B cell (primary cell): ENCODE measurements at regions not wholly inside any gene's neighbourhood (a gene's known extent, or its start where the extent isn't known, plus 50 kb on each side); places are given as distances from the start of the nearest gene placed in this dataset.

ENCODE experiments used
- ATAC-seq: fragments of 200-7000 bp; cut with Tn5 transposase; one replicate; pipeline ENCODE4 v1.10.0; 2021; ENCODE audit warnings: low read depth, mild to moderate bottlenecking, moderate number of reproducible peaks, moderate library complexity
- CTCF ChIA-PET: fragments of 350-600 bp; sonication (Branson Sonifier 250); formaldehyde crosslinking; loops from one replicate; lab custom pipeline; 2021; ENCODE audit warnings: antibody characterized with exemption, inconsistent platforms; lab: Charles Lee
- POLR2A ChIA-PET: fragments of 350-600 bp; sonication (Branson Sonifier 250); formaldehyde crosslinking; loops from one replicate; lab custom pipeline; 2021; ENCODE audit warnings: antibody characterized with exemption; lab: Charles Lee
- DNase-seq: peaks from one replicate; pipeline ENCODE4 v3.0.0; 2013
- H2AFZ ChIP-seq: 2 replicates; pipeline ENCODE4 v1.6.1; 2012; ENCODE audit warnings: mild to moderate bottlenecking, low read depth, low read length; ENCODE audit not compliant: insufficient read depth, poor library complexity, severe bottlenecking
- H3K27ac ChIP-seq, 2 donors: 1 replicate in 1 of 2; 2 replicates in 1 of 2; pipeline ENCODE4 v1.5.1; 2012 to 2013; ENCODE audit warnings: low read length in 2 of 2, mild to moderate bottlenecking in 2 of 2, moderate library complexity in 1 of 2
- H3K27me3 ChIP-seq, 4 experiments: fragments of 200-600 bp in 1 of 4; sonication (generic) in 1 of 4; replicated peaks in 1 of 4; 1 replicate in 2 of 4; 2 replicates in 2 of 4; pipeline versions ENCODE4 v1.6.1 to v1.7.0; 2013 to 2016; ENCODE audit warnings: low read length in 3 of 4, mild to moderate bottlenecking in 2 of 4, mixed read lengths in 1 of 4, moderate library complexity in 1 of 4; ENCODE audit not compliant: insufficient read depth in 4 of 4, control insufficient read depth in 3 of 4; ENCODE audit errors: control extremely low read depth in 1 of 4
- H3K36me3 ChIP-seq, 2 experiments: replicated peaks in 1 of 2; 1 replicate in 1 of 2; 2 replicates in 1 of 2; pipeline versions ENCODE4 v1.6.1 to v1.7.1; 2013; ENCODE audit warnings: low read length in 1 of 2; ENCODE audit not compliant: insufficient read depth in 2 of 2, control insufficient read depth in 1 of 2; ENCODE audit errors: control extremely low read depth in 1 of 2, extremely low read depth in 1 of 2
- H3K4me1 ChIP-seq, 2 donors: fragments of 200-600 bp in 1 of 2; sonication (generic) in 1 of 2; 1 replicate in 1 of 2; 2 replicates in 1 of 2; pipeline versions ENCODE4 v1.5.1 to v1.6.1; 2013 to 2017; ENCODE audit warnings: low read length in 2 of 2; ENCODE audit not compliant: control insufficient read depth in 2 of 2, insufficient read depth in 2 of 2
- H3K4me2 ChIP-seq: replicated peaks from 2 replicates; pipeline ENCODE3; 2012; ENCODE audit warnings: mild to moderate bottlenecking, low read depth, low read length; ENCODE audit not compliant: poor library complexity, severe bottlenecking
- H3K4me3 ChIP-seq, 5 experiments: fragments of 200-600 bp in 1 of 5; sonication (generic) in 1 of 5; 1 replicate in 3 of 5; 2 replicates in 2 of 5; pipeline versions ENCODE4 v1.5.1 to v1.7.0; 2011 to 2016; ENCODE audit warnings: low read length in 4 of 5, mild to moderate bottlenecking in 4 of 5, low read depth in 2 of 5, control low read depth in 1 of 5, moderate library complexity in 1 of 5; ENCODE audit not compliant: insufficient read depth in 1 of 5; ENCODE audit errors: control extremely low read depth in 1 of 5, extremely low read depth in 1 of 5
- H3K79me2 ChIP-seq: fragments of 200-600 bp; sonication (generic); one replicate; pipeline ENCODE4 v1.6.0; 2016; ENCODE audit warnings: low read length; ENCODE audit not compliant: control insufficient read depth, insufficient read depth
- H3K9ac ChIP-seq: fragments of 200-600 bp; sonication (generic); 2 replicates; pipeline ENCODE4 v1.6.1; 2017; ENCODE audit warnings: mild to moderate bottlenecking, low read length, moderate library complexity
- H3K9me3 ChIP-seq, 3 donors: one replicate each; pipeline versions ENCODE4 v1.6.1 to v1.7.1; 2013; ENCODE audit warnings: low read length in 2 of 3; ENCODE audit not compliant: control insufficient read depth in 2 of 3, insufficient read depth in 1 of 3; ENCODE audit errors: control extremely low read depth in 1 of 3
- H4K20me1 ChIP-seq: 2 replicates; pipeline ENCODE4 v1.6.0; 2012; ENCODE audit warnings: mild to moderate bottlenecking, low read length; ENCODE audit not compliant: insufficient read depth, control insufficient read depth, poor library complexity, severe bottlenecking
- H3K27ac Mint-ChIP-seq: one replicate; pipeline ENCODE4 v1.8.0; 2021; ENCODE audit warnings: mixed read lengths
- H3K27me3 Mint-ChIP-seq: one replicate; pipeline ENCODE4 v1.8.0; 2021; ENCODE audit warnings: mixed read lengths
- H3K4me1 Mint-ChIP-seq: one replicate; pipeline ENCODE4 v1.8.0; 2021; ENCODE audit warnings: mixed read lengths
- H3K4me3 Mint-ChIP-seq: one replicate; pipeline ENCODE4 v1.8.0; 2021; ENCODE audit warnings: mixed read lengths
- H3K9me3 Mint-ChIP-seq: one replicate; pipeline ENCODE4 v1.8.0; 2022; ENCODE audit warnings: mixed read lengths; ENCODE audit not compliant: insufficient read depth
- EZH2 ChIP-seq: IDR thresholded peaks from 2 replicates; pipeline ENCODE4 v1.6.1; 2012; ENCODE audit warnings: borderline replicate concordance, low read depth, mild to moderate bottlenecking, moderate library complexity, low read length; ENCODE audit not compliant: insufficient read depth, poor library complexity, severe bottlenecking
- WGBS: methylation state at CpG from one replicate; pipeline ENCODE4 v1.1.5; 2013; ENCODE audit warnings: missing lambda C conversion rate; ENCODE audit not compliant: insufficient coverage; 5-methylcytosine and 5-hydroxymethylcytosine counted together
- intact Hi-C: fragments of 100-400 bp; cut with micrococcal nuclease; formaldehyde crosslinking; loops from one replicate; pipeline ENCODE4 v1.10.0; 2022
- TF ChIP-seq, protein P1 (sequence below): fragments of 200-600 bp; IDR thresholded peaks from one replicate; pipeline ENCODE4 v1.8.0; 2022; ENCODE audit warnings: antibody characterized with exemption, mild to moderate bottlenecking

DNA sequence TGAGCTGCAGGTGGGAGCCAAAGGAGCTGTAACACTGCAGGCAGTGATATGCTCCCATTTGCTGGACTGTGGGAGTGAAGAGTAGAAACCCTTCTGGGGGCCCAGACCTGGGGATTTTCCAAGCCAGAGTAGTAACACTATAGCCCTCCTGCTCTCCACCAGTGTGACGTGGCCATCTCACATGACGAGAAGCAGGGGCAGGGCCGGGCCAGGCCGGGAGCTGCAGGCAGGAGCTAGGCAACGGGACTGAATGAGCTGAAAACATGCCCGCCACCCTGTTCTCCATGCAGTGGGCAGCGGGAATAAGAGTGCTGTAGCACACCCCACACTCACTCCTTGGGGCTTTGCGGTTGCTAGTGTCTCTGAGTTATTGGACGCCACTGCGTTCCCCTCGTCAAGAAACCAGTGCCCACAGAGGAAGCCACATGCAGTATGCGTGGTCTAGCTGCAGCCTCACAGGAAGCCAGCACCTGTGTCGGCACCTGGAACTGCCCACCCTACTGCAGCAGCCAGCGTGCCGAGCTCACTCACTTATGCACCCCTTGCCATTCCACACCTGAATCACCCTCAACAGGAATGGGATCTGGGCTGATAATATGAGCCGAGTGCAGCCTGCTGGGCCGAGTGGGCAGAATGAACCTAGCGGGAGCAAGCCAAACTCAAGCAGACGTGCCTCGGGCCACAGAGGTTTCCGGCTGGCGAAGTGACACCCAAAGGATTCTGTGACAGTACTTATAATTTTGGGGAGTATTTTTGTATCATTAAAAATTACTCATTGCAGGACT, 1389.6 kb downstream of the KCNT2 start:
- no peaks in the 10 kb centered on the region for H3K36me3 ChIP-seq
- TF ChIP-seq, protein P1, sequence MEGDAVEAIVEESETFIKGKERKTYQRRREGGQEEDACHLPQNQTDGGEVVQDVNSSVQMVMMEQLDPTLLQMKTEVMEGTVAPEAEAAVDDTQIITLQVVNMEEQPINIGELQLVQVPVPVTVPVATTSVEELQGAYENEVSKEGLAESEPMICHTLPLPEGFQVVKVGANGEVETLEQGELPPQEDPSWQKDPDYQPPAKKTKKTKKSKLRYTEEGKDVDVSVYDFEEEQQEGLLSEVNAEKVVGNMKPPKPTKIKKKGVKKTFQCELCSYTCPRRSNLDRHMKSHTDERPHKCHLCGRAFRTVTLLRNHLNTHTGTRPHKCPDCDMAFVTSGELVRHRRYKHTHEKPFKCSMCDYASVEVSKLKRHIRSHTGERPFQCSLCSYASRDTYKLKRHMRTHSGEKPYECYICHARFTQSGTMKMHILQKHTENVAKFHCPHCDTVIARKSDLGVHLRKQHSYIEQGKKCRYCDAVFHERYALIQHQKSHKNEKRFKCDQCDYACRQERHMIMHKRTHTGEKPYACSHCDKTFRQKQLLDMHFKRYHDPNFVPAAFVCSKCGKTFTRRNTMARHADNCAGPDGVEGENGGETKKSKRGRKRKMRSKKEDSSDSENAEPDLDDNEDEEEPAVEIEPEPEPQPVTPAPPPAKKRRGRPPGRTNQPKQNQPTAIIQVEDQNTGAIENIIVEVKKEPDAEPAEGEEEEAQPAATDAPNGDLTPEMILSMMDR, result no peak
- TF ChIP-seq EZH2, result no peak
- peaks cover 0 to 11% (median 2%) of the 10 kb centered on the region in 3 donors for H3K9me3 ChIP-seq
- no peak overlapping the region for H3K27ac ChIP-seq
- ATAC-seq, result no peak
- H4K20me1 ChIP-seq, result no peaks in the 10 kb centered on the region
- no peaks in the 10 kb centered on the region for H3K4me1 ChIP-seq
- no peak for DNase-seq
- no peaks in the 10 kb centered on the region for H3K79me2 ChIP-seq
- no peak overlapping the region for H3K9ac ChIP-seq
- H3K27me3 ChIP-seq, result no peaks in the 10 kb centered on the region
- ChIA-PET POLR2A (no interaction called here), CTCF (no interaction called here)
- H3K4me2 ChIP-seq, result no peak overlapping the region
- intact Hi-C loops, result no loop called here
- H3K9me3 Mint-ChIP-seq, result no peaks in the 10 kb centered on the region
- no peak overlapping the region for H3K27ac Mint-ChIP-seq
- 85% methylated on average over 18 of the region's 22 CpGs for WGBS
- no peak overlapping the region for H3K4me3 Mint-ChIP-seq
- no peaks in the 10 kb centered on the region for H3K4me1 Mint-ChIP-seq
- no peaks in the 10 kb centered on the region for H3K27me3 Mint-ChIP-seq
- no peak overlapping the region for H2AFZ ChIP-seq
- H3K4me3 ChIP-seq, result no peak overlapping the region

DNA sequence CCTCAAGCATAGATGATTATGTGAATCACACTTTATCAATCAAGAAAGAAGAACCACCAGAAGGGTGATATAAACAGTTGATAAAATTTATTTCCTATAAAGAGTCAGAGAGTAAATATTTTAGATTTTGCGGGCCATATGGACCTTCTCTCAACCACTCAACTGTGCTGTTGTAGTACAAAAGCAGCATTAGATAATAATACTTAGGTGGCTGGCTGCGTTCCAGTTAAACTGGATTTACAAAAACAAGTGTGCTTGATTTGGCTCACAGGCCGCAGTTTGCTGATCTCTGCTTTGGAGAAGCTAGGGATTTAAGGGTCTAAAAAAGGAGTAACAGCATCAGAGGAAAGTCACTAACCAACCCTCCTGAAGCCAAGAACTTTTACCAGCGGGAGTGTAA, 1406.0 kb downstream of the KCNT2 start:
- no peak for ATAC-seq
- no peaks in the 10 kb centered on the region for H3K4me1 ChIP-seq
- no peak overlapping the region for H3K27ac Mint-ChIP-seq

More for the DNA sequence above, 1406.0 kb downstream of the KCNT2 start:
- H3K9me3 ChIP-seq, result no peaks in the 10 kb centered on the region
- no peaks in the 10 kb centered on the region for H3K79me2 ChIP-seq
- ChIA-PET CTCF (no interaction called here), POLR2A (no interaction called here)
- no peaks in the 10 kb centered on the region for H4K20me1 ChIP-seq
- H3K27me3 ChIP-seq, result no peaks in the 10 kb centered on the region
- no peak overlapping the region for H3K4me2 ChIP-seq
- Mint-ChIP-seq H3K9me3 (no peaks in the 10 kb centered on the region), H3K4me1 (no peaks in the 10 kb centered on the region), H3K4me3 (no peak overlapping the region), H3K27me3 (no peaks in the 10 kb centered on the region)
- no peak for DNase-seq
- no CpG with 5 or more reads among the region's 4 CpGs for whole genome bisulfite sequencing
- TF ChIP-seq EZH2, result no peak
- TF ChIP-seq, protein P1, result no peak
- H3K4me3 ChIP-seq, result no peak overlapping the region
- intact Hi-C loops, result no loop called here
- H3K27ac ChIP-seq, result no peak overlapping the region
- H2AFZ ChIP-seq, result no peak overlapping the region
- H3K36me3 ChIP-seq, result no peaks in the 10 kb centered on the region
- H3K9ac ChIP-seq, result no peak overlapping the region
